Transverse colon (tissue), 4 donors: ENCODE measurements at regions not wholly inside any gene's neighbourhood (a gene's known extent, or its start where the extent isn't known, plus 50 kb on each side); places are given as distances from the start of the nearest gene placed in this dataset.
A peak's percentile ranks its signal among the peaks of the same experiment; 100 is the strongest.

Experiments
- DNase-seq: peaks from one replicate; pipeline ENCODE4 v3.0.0-alpha.2; 2019
- H3K27ac ChIP-seq, 4 donors: fragments of 200-600 bp; sonication (generic); 2 replicates each; pipeline ENCODE4 v1.5.1; 2016 to 2018; ENCODE audit warnings: inconsistent platforms in 4 of 4
- H3K27me3 ChIP-seq: fragments of 200-600 bp; sonication (generic); 2 replicates; pipeline ENCODE4 v1.5.1; 2017; ENCODE audit warnings: inconsistent platforms
- H3K36me3 ChIP-seq, 4 donors: fragments of 200-600 bp; sonication (generic); 2 replicates each; pipeline ENCODE4 v1.5.1; 2017 to 2019; ENCODE audit warnings: inconsistent platforms in 4 of 4
- H3K4me1 ChIP-seq, 4 donors: fragments of 200-600 bp; sonication (generic); 2 replicates each; pipeline ENCODE4 v1.5.1; 2017 to 2020; ENCODE audit warnings: inconsistent platforms in 4 of 4
- H3K4me3 ChIP-seq, 4 donors: fragments of 200-600 bp; sonication (generic); 1 replicate in 1 of 4; 2 replicates in 3 of 4; pipeline versions ENCODE4 v1.5.1 to v1.6.1; 2017 to 2019; ENCODE audit warnings: inconsistent platforms in 4 of 4
- H3K9me3 ChIP-seq, 2 donors: fragments of 200-600 bp; sonication (generic); 2 replicates each; pipeline ENCODE4 v1.5.1; 2017 to 2019; ENCODE audit warnings: inconsistent platforms in 2 of 2
- EP300 ChIP-seq: sonication (generic); formaldehyde crosslinking; IDR thresholded peaks from one replicate; pipeline ENCODE4 v1.6.1; 2017; ENCODE audit warnings: antibody characterized with exemption, low read depth
- POLR2A ChIP-seq: fragments of 450-650 bp; IDR thresholded peaks from one replicate; pipeline ENCODE4 v1.6.1; 2016; ENCODE audit warnings: antibody characterized with exemption, mild to moderate bottlenecking, moderate library complexity
- POLR2AphosphoS5 ChIP-seq, 3 donors: sonication (generic); formaldehyde crosslinking; IDR thresholded peaks; one replicate each; pipeline ENCODE4 v1.6.1; 2016; ENCODE audit warnings: antibody characterized with exemption in 3 of 3
- WGBS, 2 donors: methylation state at CpG; one replicate each; pipeline ENCODE4 v1.1.5; 2018; ENCODE audit warnings: low coverage in 1 of 2; 5-methylcytosine and 5-hydroxymethylcytosine counted together
- in situ Hi-C, 4 donors: fragments of 200-750 bp; cut with MboI; loops; one replicate each; pipeline versions ENCODE4 v1.15.0 to v1.15.1; 2017; ENCODE audit warnings: low sequenced_read_pairs in 3 of 4, low pct_ligation_motif_present in 1 of 4, low pct_unique_long_range_greater_than_20kb in 1 of 4
- intact Hi-C: fragments of 100-400 bp; cut with DNase I; formaldehyde crosslinking; loops from one replicate; pipeline ENCODE4 v1.15.1; 2023; ENCODE audit warnings: low total_unique reads
- TF ChIP-seq, protein P1 (sequence below), 5 experiments: fragments of 200-600 bp in 3 of 5; fragments of 450-650 bp in 2 of 5; sonication (generic) in 3 of 5; IDR thresholded peaks; 1 replicate in 2 of 5; 2 replicates in 3 of 5; pipeline ENCODE4 v1.5.1; 2016 to 2017; ENCODE audit warnings: antibody characterized with exemption in 5 of 5, inconsistent platforms in 3 of 5, mild to moderate bottlenecking in 2 of 5, moderate library complexity in 1 of 5

DNA sequence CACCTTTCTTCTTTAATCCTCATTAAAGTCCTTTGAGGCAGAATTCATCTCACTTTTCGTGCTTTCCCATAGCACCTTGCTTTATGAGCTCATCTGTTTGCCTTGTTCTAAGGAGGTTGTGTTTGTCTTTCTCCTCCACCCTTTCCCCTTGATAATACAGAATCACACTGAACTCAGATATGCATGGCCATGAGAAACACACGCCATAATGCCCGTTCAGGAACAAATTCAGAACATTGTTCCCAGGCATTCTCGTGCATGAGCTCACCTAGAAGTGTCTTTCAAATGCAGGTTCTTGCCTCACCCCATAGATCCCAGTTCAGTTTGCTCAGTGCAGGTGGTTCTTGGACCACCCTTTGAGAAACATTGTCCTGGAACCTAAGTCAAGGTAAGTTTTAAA lies 71.1 kb downstream of the TMEM114 start:
- TF ChIP-seq, protein P1, sequence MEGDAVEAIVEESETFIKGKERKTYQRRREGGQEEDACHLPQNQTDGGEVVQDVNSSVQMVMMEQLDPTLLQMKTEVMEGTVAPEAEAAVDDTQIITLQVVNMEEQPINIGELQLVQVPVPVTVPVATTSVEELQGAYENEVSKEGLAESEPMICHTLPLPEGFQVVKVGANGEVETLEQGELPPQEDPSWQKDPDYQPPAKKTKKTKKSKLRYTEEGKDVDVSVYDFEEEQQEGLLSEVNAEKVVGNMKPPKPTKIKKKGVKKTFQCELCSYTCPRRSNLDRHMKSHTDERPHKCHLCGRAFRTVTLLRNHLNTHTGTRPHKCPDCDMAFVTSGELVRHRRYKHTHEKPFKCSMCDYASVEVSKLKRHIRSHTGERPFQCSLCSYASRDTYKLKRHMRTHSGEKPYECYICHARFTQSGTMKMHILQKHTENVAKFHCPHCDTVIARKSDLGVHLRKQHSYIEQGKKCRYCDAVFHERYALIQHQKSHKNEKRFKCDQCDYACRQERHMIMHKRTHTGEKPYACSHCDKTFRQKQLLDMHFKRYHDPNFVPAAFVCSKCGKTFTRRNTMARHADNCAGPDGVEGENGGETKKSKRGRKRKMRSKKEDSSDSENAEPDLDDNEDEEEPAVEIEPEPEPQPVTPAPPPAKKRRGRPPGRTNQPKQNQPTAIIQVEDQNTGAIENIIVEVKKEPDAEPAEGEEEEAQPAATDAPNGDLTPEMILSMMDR (IDR thresholded peaks at IDR 0.05) = no peak
- TF ChIP-seq POLR2AphosphoS5 (IDR thresholded peaks at IDR 0.05) = peak in 2 of 3 donors; percentile 6 to 43
- H3K4me1 ChIP-seq = peaks cover 0 to 25% (median 11%) of the 10 kb centered on the region in 4 donors
- WGBS, 2 donors = 52 to 53% methylated on average over 3 to 4 of the region's 4 CpGs
- intact Hi-C loops = no loop called here
- no peaks in the 10 kb centered on the region for H3K36me3 ChIP-seq
- H3K9me3 ChIP-seq = no peaks in the 10 kb centered on the region
- H3K27me3 ChIP-seq = no peaks in the 10 kb centered on the region
- in situ Hi-C loops = no loop called here
- no peak for DNase-seq
- no peak overlapping the region for H3K4me3 ChIP-seq
- H3K27ac ChIP-seq = peak overlapping the region; percentile 63 to 80 (median 74)

DNA sequence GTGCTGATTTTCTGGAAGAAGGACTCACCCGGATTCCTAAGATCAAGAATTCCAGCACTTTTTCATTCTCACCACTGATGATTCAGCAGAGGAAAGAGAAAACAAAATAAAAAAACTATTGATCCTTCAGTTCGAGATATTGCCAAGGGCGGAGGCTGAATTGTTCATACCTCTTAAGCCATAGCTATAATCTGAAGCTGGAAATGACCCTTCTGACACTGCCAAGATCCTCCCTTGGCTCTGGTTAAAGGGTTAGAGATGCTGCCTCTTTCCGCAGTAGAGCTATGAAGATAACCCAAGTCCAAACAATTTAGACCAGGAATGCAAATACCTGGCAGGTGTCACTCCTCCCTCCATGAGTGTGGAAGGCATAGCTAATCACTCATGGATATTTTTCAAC lies 73.0 kb downstream of the TMEM114 start:
- TF ChIP-seq POLR2A = no peak
- TF ChIP-seq POLR2AphosphoS5 (IDR thresholded peaks at IDR 0.05) = no peak
- TF ChIP-seq, protein P1 (IDR thresholded peaks at IDR 0.05) = no peak
- TF ChIP-seq EP300 = no peak
- Histone ChIP-seq H3K4me1 (peaks cover 0 to 33% (median 11%) of the 10 kb centered on the region in 4 donors), H3K9me3 (no peaks in the 10 kb centered on the region), H3K27ac (peak overlapping the region in 3 of 4 donors; percentile 15 to 58 (median 35)), H3K4me3 (no peak overlapping the region), H3K36me3 (no peaks in the 10 kb centered on the region), H3K27me3 (no peaks in the 10 kb centered on the region)
- 52 to 70% methylated on average over 1 to 4 of the region's 4 CpGs for WGBS, 2 donors
- intact Hi-C loops (no loop called here), in situ Hi-C loops (no loop called here)
- no peak for DNase-seq

DNA sequence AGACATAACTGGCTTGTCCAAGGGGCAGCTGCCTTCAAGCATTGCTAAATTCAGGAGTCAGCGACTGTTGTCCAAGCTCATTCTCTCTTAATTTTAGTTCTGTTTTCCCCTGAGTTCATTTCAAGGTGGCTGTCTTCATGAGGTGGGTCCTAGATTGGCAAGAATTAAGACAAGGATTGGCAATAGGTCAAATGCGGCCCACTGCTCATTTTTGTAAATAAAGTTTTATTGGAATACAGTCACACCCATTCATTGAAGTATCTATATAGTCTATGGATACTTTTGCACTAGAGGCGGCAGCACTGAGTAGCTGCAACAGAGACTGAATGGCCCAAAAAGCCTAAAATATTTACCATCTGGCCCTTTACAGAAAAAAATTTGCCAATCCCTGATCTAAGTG lies 73.8 kb downstream of the TMEM114 start:
- Histone ChIP-seq H3K27me3 (no peaks in the 10 kb centered on the region), H3K27ac (peak overlapping the region in 1 of 4 donors; percentile 58), H3K9me3 (no peaks in the 10 kb centered on the region), H3K4me3 (no peak overlapping the region), H3K4me1 (peaks cover 0 to 33% (median 11%) of the 10 kb centered on the region in 4 donors), H3K36me3 (no peaks in the 10 kb centered on the region)
- 91 to 94% methylated on average over 3 of the region's 3 CpGs for WGBS, 2 donors
- in situ Hi-C loops (no loop called here), intact Hi-C loops (no loop called here)
- TF ChIP-seq EP300 = no peak
- no peak for TF ChIP-seq POLR2A
- no peak for TF ChIP-seq POLR2AphosphoS5 (IDR thresholded peaks at IDR 0.05)
- TF ChIP-seq, protein P1 (IDR thresholded peaks at IDR 0.05) = no peak
- no peak for DNase-seq

DNA sequence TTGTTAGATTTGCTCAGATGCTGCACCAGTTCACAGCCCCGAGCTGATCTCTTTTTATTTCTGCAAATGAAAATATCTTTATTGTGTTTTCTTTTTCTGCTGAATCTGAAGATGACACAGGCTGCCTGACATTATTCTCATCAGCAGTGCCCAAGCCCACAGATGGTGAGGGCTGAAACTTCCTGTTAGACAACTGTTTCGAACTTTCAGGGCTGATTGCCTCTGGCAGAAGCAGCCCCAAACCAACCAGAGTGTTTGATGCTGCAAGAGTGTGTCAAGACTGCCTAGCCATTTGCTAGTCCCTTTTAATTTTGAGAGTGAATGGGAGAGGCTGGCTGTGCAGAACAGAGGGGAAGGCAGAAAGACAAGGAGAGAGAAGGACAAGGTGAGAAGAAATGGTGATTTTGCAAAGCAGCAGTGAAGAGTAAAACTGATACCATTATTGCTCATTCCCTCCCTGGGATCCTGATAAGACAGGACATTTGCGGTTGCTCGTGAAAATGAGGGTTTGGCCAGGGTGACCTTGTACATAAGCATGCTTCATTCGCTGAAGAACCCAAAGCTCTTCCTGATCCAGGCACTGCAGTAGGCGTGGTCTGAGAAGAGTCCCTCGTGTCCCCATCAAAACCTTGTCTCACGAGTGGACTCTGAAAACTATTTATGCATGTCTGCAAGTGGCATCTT lies 77.2 kb downstream of the TMEM114 start:
- Histone ChIP-seq H3K27me3 (no peaks in the 10 kb centered on the region), H3K4me1 (peaks cover 0 to 20% (median 6%) of the 10 kb centered on the region in 4 donors), H3K36me3 (no peaks in the 10 kb centered on the region), H3K27ac (peak overlapping the region in 1 of 4 donors; percentile 16), H3K4me3 (no peak overlapping the region), H3K9me3 (no peaks in the 10 kb centered on the region)
- in situ Hi-C loops (no loop called here), intact Hi-C loops (no loop called here)
- WGBS, 2 donors = 55 to 56% methylated on average over 6 to 8 of the region's 8 CpGs
- TF ChIP-seq POLR2A (no peak), EP300 (no peak), POLR2AphosphoS5 (IDR thresholded peaks at IDR 0.05) (no peak)
- TF ChIP-seq, protein P1 (IDR thresholded peaks at IDR 0.05) = no peak
- no peak for DNase-seq
